MM.1S (cell line): ENCODE measurements at regions not wholly inside any gene's neighbourhood (a gene's known extent, or its start where the extent isn't known, plus 50 kb on each side); places are given as distances from the start of the nearest gene placed in this dataset.

ENCODE experiments used
- CTCF ChIP-seq: fragments of 300-600 bp; sonication (generic); IDR thresholded peaks from 2 replicates; pipeline ENCODE4 v1.5.1; 2016; ENCODE audit warnings: antibody characterized with exemption, low read length, mixed read lengths
- EZH2 ChIP-seq: fragments of 300-600 bp; sonication (generic); optimal IDR thresholded peaks from 2 replicates; pipeline ENCODE3; 2017; ENCODE audit warnings: low read depth, mild to moderate bottlenecking, antibody characterized with exemption, low read length, mixed read lengths

- no peak for TF ChIP-seq CTCF
- TF ChIP-seq EZH2: no peak
These were observed 190.3 kb downstream of the PAX3 start for GRCh38 chr2:222108497-222108896.
